ENCODE measurements at regions not wholly inside any gene's neighbourhood (a gene's known extent, or its start where the extent isn't known, plus 50 kb on each side); places are given as distances from the start of the nearest gene placed in this dataset.

GRCh38 chrX:16445166-16445752, 204.7 kb upstream of the S100G start:
- TF ChIP-seq CTCF (conservative IDR thresholded peaks at IDR 0.05; ENCODE audit: low read depth, low read length) = peak; percentile 82
- TF ChIP-seq EZH2 (IDR thresholded peaks at IDR 0.05; ENCODE audit: borderline replicate concordance, low read depth, low read length, poor library complexity, severe bottlenecking) = no peak

Measured in A673 (cell line).